GM12873 (cell line): ENCODE measurements at regions not wholly inside any gene's neighbourhood (a gene's known extent, or its start where the extent isn't known, plus 50 kb on each side); places are given as distances from the start of the nearest gene placed in this dataset.

ENCODE experiments used
- CTCF ChIP-seq: IDR thresholded peaks from 2 replicates; pipeline ENCODE4 v1.5.1; 2012; ENCODE audit warnings: low read depth, mild to moderate bottlenecking, moderate library complexity, low read length, control low read depth; ENCODE audit not compliant: insufficient read depth; ENCODE audit errors: missing control alignments

GRCh38 chr12:92634202-92634601 lies 68.6 kb upstream of the PLEKHG7 start:
- TF ChIP-seq CTCF = no peak

- no peak for TF ChIP-seq CTCF
These were observed 71.8 kb upstream of the PLEKHG7 start for GRCh38 chr12:92630968-92631367.

GRCh38 chr12:92629349-92630065 lies 73.3 kb upstream of the PLEKHG7 start:
- no peak for TF ChIP-seq CTCF

GRCh38 chr12:92628476-92628875 lies 74.3 kb upstream of the PLEKHG7 start:
- no peak for TF ChIP-seq CTCF

- TF ChIP-seq CTCF = no peak
These were observed 75.3 kb upstream of the PLEKHG7 start for GRCh38 chr12:92627511-92627910.

- TF ChIP-seq CTCF = no peak
These were observed 77.0 kb upstream of the PLEKHG7 start for GRCh38 chr12:92625639-92626310.

- no peak for TF ChIP-seq CTCF
These were observed 78.6 kb upstream of the PLEKHG7 start for GRCh38 chr12:92624236-92624635.
